DMS153 treated with DMSO at 0.1 percent for 48 hours (cell line): ENCODE measurements at regions not wholly inside any gene's neighbourhood (a gene's known extent, or its start where the extent isn't known, plus 50 kb on each side); places are given as distances from the start of the nearest gene placed in this dataset.

Source experiments
- DNase-seq: peaks from one replicate; lab custom pipeline; 2025; ENCODE audit not compliant: unreplicated experiment; lab: John Stamatoyannopoulos, UW

GRCh38 chr2:47315475-47315874, 53.6 kb upstream of the EPCAM start:
- no peak for DNase-seq

- no peak for DNase-seq
Measured at GRCh38 chr2:47313728-47314127, 55.4 kb upstream of the EPCAM start.

DNA sequence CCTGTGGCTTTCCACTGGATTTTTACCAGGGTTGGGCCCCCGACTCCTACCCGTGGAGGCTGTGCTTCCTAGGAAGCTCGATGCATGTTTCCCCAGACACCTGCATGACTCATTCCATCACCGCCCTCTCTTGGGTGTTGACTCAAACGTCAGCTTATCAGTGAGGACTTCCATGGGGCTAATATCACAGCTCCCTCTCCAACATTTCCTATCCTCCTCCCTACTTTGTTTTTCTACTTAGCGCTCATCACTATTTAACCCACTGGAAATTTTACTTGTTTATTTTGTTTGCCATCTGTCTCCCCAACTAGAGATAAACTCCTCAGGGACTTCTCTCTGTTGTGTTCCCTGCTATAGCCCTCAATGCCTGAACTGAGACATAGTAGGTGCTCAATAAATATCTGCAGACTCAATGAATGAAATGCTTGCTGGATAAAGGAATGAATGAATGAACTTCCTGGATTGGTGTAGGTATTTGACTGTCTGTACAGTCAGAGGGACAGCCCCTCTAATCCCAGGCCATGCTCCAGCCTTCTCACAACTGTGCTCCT, 55.9 kb upstream of the EPCAM start:
- no peak for DNase-seq

GRCh38 chr2:47312491-47312850, 56.6 kb upstream of the EPCAM start:
- DNase-seq, result no peak

DNA sequence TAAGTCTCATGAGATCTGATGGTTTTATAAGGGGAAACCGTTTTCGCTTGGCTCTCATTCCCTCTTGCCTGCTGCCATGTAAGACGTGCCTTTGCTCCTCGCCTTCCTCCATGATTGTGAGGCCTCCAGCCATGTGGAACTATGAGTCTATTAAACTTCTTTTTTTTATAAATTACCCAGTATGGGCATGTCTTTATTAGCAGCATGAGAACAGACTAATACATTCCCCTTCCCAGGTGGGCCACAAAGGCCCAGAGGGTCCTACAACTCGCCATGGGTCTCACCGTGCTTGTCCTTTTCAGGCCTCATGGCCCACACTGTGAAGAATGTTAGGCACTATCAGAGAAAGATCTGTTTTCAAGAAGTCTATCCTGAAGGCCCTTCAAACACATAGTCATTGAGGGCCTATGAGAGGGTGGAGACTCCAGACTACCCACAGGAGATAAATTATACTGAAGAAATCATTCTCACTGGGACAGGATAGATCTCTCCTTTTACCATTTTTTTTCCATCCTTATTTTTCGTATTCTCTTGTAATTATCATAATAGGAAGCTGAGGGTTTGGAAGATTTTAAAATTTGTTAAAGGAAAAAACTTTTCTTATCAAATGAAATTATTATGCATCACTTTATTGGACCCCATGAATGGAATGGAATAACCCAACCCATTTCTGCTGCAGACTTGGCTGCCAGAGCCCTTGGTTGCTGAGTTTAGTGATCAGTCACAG, 57.2 kb upstream of the EPCAM start:
- no peak for DNase-seq

GRCh38 chr2:47310801-47311560, 58.1 kb upstream of the EPCAM start:
- DNase-seq, result no peak

GRCh38 chr2:47309952-47310800, 58.9 kb upstream of the EPCAM start:
- peak; percentile 8 for DNase-seq

GRCh38 chr2:47309472-47309951, 59.6 kb upstream of the EPCAM start:
- no peak for DNase-seq

- DNase-seq, result no peak
Measured at GRCh38 chr2:47307066-47307465, 62.0 kb upstream of the EPCAM start.

- no peak for DNase-seq
Measured at GRCh38 chr2:47304654-47305053, 64.5 kb upstream of the EPCAM start.

DNA sequence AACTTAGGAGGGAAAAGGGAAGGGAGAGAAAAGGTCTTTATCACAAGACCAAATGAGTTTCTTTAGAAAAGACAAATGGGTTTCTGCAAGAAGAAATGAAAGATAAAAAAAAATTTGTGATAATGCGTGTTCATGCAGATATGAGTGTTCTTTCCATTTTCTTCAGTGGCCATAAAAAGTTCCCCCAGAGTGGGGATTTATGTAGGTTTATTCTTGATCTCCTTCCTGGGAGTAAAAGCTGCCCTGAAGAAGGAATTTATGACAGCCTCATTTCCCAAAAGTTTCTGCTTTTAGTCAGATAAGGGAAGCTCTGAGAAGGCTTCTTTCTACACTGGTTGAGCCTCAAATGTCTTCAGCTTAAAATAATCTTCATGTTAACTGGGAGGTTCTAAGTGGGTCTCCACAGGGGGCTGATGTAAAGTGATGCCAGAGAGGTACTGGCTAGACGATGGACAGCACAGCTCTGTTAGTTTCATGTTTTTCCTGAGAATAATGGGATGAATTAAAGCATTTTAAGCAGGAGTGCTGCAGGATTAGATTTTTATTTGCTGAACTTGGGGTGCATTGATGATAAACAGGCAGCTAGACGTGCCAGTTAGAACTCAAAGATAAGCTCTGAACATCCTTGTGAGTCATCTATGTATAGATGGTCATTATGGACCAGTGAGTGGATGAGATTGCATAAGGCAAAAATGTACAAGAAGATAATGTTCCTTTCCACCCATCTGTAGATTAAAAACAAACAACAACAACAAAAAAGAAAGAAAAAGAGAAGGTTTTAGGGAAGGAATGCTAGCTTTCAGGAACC, 65.6 kb upstream of the EPCAM start:
- DNase-seq, result no peak

DNA sequence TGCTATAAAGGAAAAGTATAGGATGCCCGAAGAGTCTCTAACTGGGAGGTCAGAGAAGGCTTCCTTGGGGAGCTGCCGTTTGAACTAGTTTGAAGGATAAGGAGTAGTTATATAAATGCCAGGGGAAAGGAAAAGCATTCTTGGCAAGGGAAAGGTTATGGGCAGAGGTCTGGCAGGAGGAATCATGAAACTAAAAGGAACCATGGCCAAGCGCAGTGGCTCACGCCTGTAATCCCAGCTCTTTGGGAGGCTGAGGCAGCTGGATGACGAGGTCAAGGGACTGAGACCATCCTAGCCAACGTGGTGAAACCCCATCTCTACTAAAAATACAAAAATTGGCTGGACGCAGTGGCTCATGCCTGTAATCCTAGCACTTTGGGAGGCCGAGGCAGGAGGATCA, 66.8 kb upstream of the EPCAM start:
- DNase-seq, result no peak

GRCh38 chr2:47301731-47302130, 67.4 kb upstream of the EPCAM start:
- no peak for DNase-seq

DNA sequence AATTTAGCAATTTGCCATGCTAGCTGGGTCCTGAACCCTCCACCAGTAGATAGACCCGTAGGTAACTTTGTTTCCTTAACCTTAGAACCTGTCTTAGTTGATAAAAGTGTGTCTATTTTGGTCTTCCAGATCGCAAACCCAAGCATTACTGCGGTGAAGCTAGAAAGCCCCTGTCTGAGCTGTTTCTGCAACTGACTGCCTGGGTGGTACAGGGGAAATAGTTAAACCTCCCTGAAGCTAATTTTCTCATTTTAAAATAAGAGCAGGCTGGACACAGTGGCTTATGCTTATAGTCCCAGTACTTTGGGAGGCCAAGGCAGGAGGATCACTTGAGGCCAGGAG, 67.9 kb upstream of the EPCAM start:
- no peak for DNase-seq

DNA sequence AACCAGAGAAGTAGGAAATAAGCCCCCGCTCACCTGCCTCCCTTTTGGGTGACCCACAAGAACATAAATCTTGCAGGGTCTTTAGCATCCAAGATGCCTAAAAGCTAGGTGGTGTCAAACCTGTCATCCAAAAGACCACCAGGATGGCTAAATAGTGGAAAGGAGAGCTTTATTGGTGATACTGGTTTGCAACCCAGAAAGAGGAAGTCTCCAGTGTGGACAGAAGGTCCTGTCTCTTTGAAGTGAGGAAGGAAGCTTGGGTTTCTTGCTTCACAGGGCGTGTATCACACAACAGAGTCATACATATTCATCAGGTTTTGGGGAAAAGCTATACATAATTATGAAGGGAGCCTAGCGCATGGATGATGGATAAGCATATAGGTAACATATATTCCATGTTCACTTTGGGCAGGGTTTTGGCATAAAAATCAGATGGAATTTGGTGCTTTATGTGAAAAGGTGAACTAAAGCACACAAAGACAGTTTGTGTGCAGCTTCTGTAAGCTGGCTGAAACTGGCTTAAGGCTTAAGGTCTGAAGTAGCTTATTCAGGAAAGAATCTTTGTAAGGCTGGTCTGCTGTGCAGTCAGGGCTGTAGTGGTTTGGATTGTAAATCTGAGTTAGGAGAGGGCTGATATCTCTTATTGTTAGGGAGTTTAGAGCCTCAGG, 68.4 kb upstream of the EPCAM start:
- no peak for DNase-seq

GRCh38 chr2:47300081-47300480, 69.0 kb upstream of the EPCAM start:
- DNase-seq, result no peak

DNA sequence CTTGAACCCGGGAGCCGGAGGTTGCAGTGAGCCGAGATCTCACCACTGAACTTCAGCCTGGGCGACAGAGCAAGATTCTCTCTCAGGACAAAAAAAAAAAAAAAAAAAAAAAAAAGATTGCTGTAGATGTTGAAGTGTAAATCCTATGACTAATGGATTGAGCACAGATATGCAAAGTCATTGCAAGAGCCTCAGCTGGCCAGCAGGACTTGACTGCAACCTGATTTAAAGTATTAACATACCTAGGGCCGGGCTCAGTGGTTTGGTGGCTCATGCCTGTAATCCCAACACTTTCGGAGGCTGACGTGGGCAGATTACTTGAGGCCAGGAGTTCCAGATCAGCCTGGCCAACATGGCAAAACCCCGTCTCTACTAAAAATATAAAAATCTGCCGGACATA, 69.6 kb upstream of the EPCAM start:
- no peak for DNase-seq

DNA sequence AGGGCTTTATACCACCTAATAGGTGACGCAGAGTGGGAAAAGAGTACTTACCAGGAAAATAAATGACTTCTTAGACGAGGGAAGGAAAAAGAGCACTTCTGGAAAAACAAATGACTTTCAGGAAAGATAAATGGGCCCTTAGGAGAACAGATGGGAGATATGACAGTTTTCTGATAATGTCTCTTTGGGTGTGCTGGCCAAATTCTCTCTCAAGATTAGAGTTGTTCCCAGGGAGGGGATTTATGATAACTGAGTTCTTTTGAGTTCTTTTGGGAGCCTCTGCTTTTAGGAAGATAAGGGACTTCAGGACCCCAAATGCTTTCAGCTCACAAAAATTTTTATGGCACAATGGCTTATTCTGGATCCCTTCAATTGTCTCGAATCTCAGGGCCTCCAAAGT, 70.3 kb upstream of the EPCAM start:
- no peak for DNase-seq

DNA sequence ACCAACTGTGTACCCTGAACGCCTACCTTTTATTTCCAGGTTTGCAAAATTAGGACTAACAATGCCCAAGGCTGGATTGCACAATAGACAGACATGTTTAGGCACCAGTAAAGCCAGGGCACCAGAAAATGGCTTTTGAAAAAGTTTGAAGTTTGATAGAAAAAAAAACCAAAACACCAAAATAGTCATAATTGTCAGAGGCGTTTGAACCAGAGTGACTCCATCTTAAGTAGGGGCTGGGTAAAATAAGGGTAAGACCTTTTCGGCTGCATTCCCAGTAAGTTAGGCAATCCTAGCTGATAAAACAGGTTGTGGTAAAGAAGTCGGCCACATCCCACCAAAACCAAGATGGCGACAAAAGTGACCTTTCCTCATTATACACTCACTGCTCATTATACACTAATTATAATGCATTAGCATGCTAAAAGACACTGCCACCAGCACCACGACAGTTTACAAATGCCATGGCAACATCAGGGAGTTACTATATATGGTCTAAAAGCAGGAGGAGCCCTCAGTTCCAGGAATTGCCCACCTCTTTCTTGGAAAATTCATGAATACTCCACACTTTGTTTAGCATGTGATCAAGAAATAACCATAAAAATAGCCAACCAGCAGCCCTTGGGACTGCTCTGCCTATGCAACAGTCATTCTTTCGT, 71.2 kb upstream of the EPCAM start:
- no peak for DNase-seq
